Peyer's patch (tissue), 4 donors: ENCODE measurements at regions not wholly inside any gene's neighbourhood (a gene's known extent, or its start where the extent isn't known, plus 50 kb on each side); places are given as distances from the start of the nearest gene placed in this dataset.
"Not testable (repeated sequence)": the region's sequence is repeated elsewhere in the genome, so short reads cannot be mapped to it uniquely, and the experiment has no call there.

Experiments used
- DNase-seq, 3 donors: peaks; one replicate each; pipeline ENCODE4 v3.0.0-alpha.2; 2017 to 2019
- H3K27ac ChIP-seq, 4 donors: fragments of 200-600 bp; sonication (generic); one replicate each; pipeline ENCODE4 v1.5.1; 2016 to 2019
- H3K27me3 ChIP-seq, 2 donors: fragments of 200-600 bp; sonication (generic); one replicate each; pipeline ENCODE4 v1.5.1; 2019
- H3K36me3 ChIP-seq, 3 donors: fragments of 200-600 bp; sonication (generic); one replicate each; pipeline ENCODE4 v1.5.1; 2016 to 2019
- H3K4me1 ChIP-seq, 4 donors: fragments of 200-600 bp; sonication (generic); one replicate each; pipeline ENCODE4 v1.5.1; 2016 to 2019
- H3K4me3 ChIP-seq, 4 donors: fragments of 200-600 bp; sonication (generic); 1 replicate in 3 of 4; 2 replicates in 1 of 4; pipeline ENCODE4 v1.5.1; 2016 to 2019; ENCODE audit warnings: mild to moderate bottlenecking in 1 of 4
- H3K9me3 ChIP-seq, 4 donors: fragments of 200-600 bp; sonication (generic); one replicate each; pipeline ENCODE4 v1.5.1; 2016 to 2019; ENCODE audit warnings: mild to moderate bottlenecking in 1 of 4
- CTCF ChIP-seq, 6 experiments: fragments of 450-650 bp in 4 of 6; fragments of 200-600 bp in 2 of 6; sonication (generic) in 1 of 6; IDR thresholded peaks; one replicate each; pipeline ENCODE4 v1.5.1; 2017 to 2019; ENCODE audit warnings: antibody characterized with exemption in 6 of 6, mild to moderate bottlenecking in 3 of 6, moderate library complexity in 1 of 6
- POLR2A ChIP-seq, 2 donors: fragments of 450-650 bp; IDR thresholded peaks; one replicate each; pipeline ENCODE4 v1.5.1; 2017; ENCODE audit warnings: antibody characterized with exemption in 2 of 2, mild to moderate bottlenecking in 2 of 2, moderate library complexity in 2 of 2

- TF ChIP-seq POLR2A (IDR thresholded peaks at IDR 0.05) (no peak), CTCF (IDR thresholded peaks at IDR 0.05) (no peak)
- DNase-seq: no peak
These were observed 60.9 kb upstream of the ITGA11 start for GRCh38 chr15:68492855-68493254.

GRCh38 chr15:68493629-68494028 is 61.7 kb upstream of the ITGA11 start:
- Histone ChIP-seq H3K4me3 (no peak overlapping the region), H3K36me3 (no peaks in the 10 kb centered on the region), H3K9me3 (no peaks in the 10 kb centered on the region), H3K4me1 (no peaks in the 10 kb centered on the region), H3K27ac (no peak overlapping the region), H3K27me3 (no peaks in the 10 kb centered on the region)
- no peak for DNase-seq
- no peak for TF ChIP-seq CTCF (IDR thresholded peaks at IDR 0.05)
- no peak for TF ChIP-seq POLR2A (IDR thresholded peaks at IDR 0.05)

More at GRCh38 chr15:68492855-68493254, 60.9 kb upstream of the ITGA11 start:
- H3K4me3 ChIP-seq: no peak overlapping the region
- no peak overlapping the region for H3K27ac ChIP-seq
- no peaks in the 10 kb centered on the region for H3K4me1 ChIP-seq
- H3K27me3 ChIP-seq: no peaks in the 10 kb centered on the region
- H3K36me3 ChIP-seq: no peaks in the 10 kb centered on the region
- H3K9me3 ChIP-seq: no peaks in the 10 kb centered on the region

- Histone ChIP-seq H3K36me3 (no peaks in the 10 kb centered on the region), H3K4me1 (no peaks in the 10 kb centered on the region), H3K27ac (no peak overlapping the region), H3K27me3 (no peaks in the 10 kb centered on the region), H3K4me3 (no peak overlapping the region), H3K9me3 (no peaks in the 10 kb centered on the region)
- DNase-seq: no peak
- TF ChIP-seq CTCF (IDR thresholded peaks at IDR 0.05): no peak
- no peak for TF ChIP-seq POLR2A (IDR thresholded peaks at IDR 0.05)
These were observed 62.7 kb upstream of the ITGA11 start for GRCh38 chr15:68494573-68495110.

GRCh38 chr15:68495221-68495950 is 63.4 kb upstream of the ITGA11 start:
- no peaks in the 10 kb centered on the region for H3K36me3 ChIP-seq
- no peak overlapping the region for H3K27ac ChIP-seq
- no peak for TF ChIP-seq CTCF (IDR thresholded peaks at IDR 0.05)

GRCh38 chr15:68495981-68496705 is 64.2 kb upstream of the ITGA11 start:
- H3K9me3 ChIP-seq: no peaks in the 10 kb centered on the region
- H3K4me3 ChIP-seq: no peak overlapping the region
- H3K27me3 ChIP-seq: no peaks in the 10 kb centered on the region
- no peaks in the 10 kb centered on the region for H3K4me1 ChIP-seq
- TF ChIP-seq CTCF (IDR thresholded peaks at IDR 0.05) (no peak), POLR2A (IDR thresholded peaks at IDR 0.05) (no peak)
- DNase-seq: no peak
- no peak overlapping the region for H3K27ac ChIP-seq
- H3K36me3 ChIP-seq: no peaks in the 10 kb centered on the region

More at GRCh38 chr15:68495221-68495950, 63.4 kb upstream of the ITGA11 start:
- DNase-seq: no peak
- H3K4me3 ChIP-seq: no peak overlapping the region
- H3K27me3 ChIP-seq: no peaks in the 10 kb centered on the region
- no peaks in the 10 kb centered on the region for H3K4me1 ChIP-seq
- no peaks in the 10 kb centered on the region for H3K9me3 ChIP-seq

GRCh38 chr15:68496751-68497150 is 64.8 kb upstream of the ITGA11 start:
- H3K9me3 ChIP-seq, H3K36me3 ChIP-seq, H3K27me3 ChIP-seq, H3K27ac ChIP-seq, DNase-seq, H3K4me3 ChIP-seq, H3K4me1 ChIP-seq: not testable (repeated sequence)
